GM03348 (cell line): ENCODE measurements at regions not wholly inside any gene's neighbourhood (a gene's known extent, or its start where the extent isn't known, plus 50 kb on each side); places are given as distances from the start of the nearest gene placed in this dataset.
"Not testable (repeated sequence)": the region's sequence is repeated elsewhere in the genome, so short reads cannot be mapped to it uniquely, and the experiment has no call there.

Source experiments
- DNase-seq: peaks from one replicate; pipeline ENCODE4 v3.0.0; 2012; ENCODE audit warnings: low spot score

GRCh38 chr20:11677836-11678235, 239.9 kb upstream of the BTBD3 start:
- DNase-seq, result no peak

GRCh38 chr20:11682285-11682684, 235.4 kb upstream of the BTBD3 start:
- DNase-seq, result no peak

- no peak for DNase-seq
Measured at GRCh38 chr20:11686195-11686594, 231.5 kb upstream of the BTBD3 start.

- DNase-seq, result peak; percentile 36
Measured at GRCh38 chr20:11686820-11687543, 230.7 kb upstream of the BTBD3 start.

- DNase-seq, result no peak
Measured at GRCh38 chr20:11687546-11688292, 230.0 kb upstream of the BTBD3 start.

GRCh38 chr20:11689262-11689661, 228.4 kb upstream of the BTBD3 start:
- no peak for DNase-seq

- no peak for DNase-seq
Measured at GRCh38 chr20:11691766-11692165, 225.9 kb upstream of the BTBD3 start.

GRCh38 chr20:11692567-11692966, 225.1 kb upstream of the BTBD3 start:
- no peak for DNase-seq

GRCh38 chr20:11694467-11694866, 223.2 kb upstream of the BTBD3 start:
- no peak for DNase-seq

- DNase-seq, result no peak
Measured at GRCh38 chr20:11697055-11697454, 220.6 kb upstream of the BTBD3 start.

GRCh38 chr20:11697646-11698045, 220.0 kb upstream of the BTBD3 start:
- no peak for DNase-seq

- DNase-seq, result no peak
Measured at GRCh38 chr20:11698124-11698523, 219.6 kb upstream of the BTBD3 start.

GRCh38 chr20:11700831-11701230, 216.9 kb upstream of the BTBD3 start:
- DNase-seq, result no peak

GRCh38 chr20:11702721-11703518, 214.8 kb upstream of the BTBD3 start:
- no peak for DNase-seq

- no peak for DNase-seq
Measured at GRCh38 chr20:11705512-11705911, 212.2 kb upstream of the BTBD3 start.

- not testable (repeated sequence) for DNase-seq
Measured at GRCh38 chr20:11708223-11708622, 209.5 kb upstream of the BTBD3 start.

- DNase-seq, result no peak
Measured at GRCh38 chr20:11711214-11711613, 206.5 kb upstream of the BTBD3 start.

- no peak for DNase-seq
Measured at GRCh38 chr20:11712639-11713160, 205.0 kb upstream of the BTBD3 start.

- DNase-seq, result no peak
Measured at GRCh38 chr20:11714886-11715285, 202.8 kb upstream of the BTBD3 start.

- peak; percentile 59 for DNase-seq
Measured at GRCh38 chr20:11716239-11716944, 201.3 kb upstream of the BTBD3 start.

- DNase-seq, result no peak
Measured at GRCh38 chr20:11716945-11717248, 200.8 kb upstream of the BTBD3 start.

- DNase-seq, result no peak
Measured at GRCh38 chr20:11717562-11717961, 200.1 kb upstream of the BTBD3 start.
